Esophagus muscularis mucosa (tissue), 4 donors: ENCODE measurements at regions not wholly inside any gene's neighbourhood (a gene's known extent, or its start where the extent isn't known, plus 50 kb on each side); places are given as distances from the start of the nearest gene placed in this dataset.

ENCODE experiments used
- EP300 ChIP-seq: sonication (generic); formaldehyde crosslinking; IDR thresholded peaks from one replicate; pipeline ENCODE4 v1.6.1; 2017; ENCODE audit warnings: antibody characterized with exemption
- POLR2A ChIP-seq: fragments of 450-650 bp; IDR thresholded peaks from one replicate; pipeline ENCODE4 v1.6.1; 2017; ENCODE audit warnings: antibody characterized with exemption, moderate library complexity, mild to moderate bottlenecking, low read depth
- POLR2AphosphoS5 ChIP-seq, 2 donors: sonication (generic); formaldehyde crosslinking; IDR thresholded peaks; one replicate each; pipeline ENCODE4 v1.6.1; 2017; ENCODE audit warnings: antibody characterized with exemption in 2 of 2
- TF ChIP-seq, protein P1 (sequence below), 3 experiments: fragments of 200-600 bp in 2 of 3; fragments of 450-650 bp in 1 of 3; sonication (generic) in 2 of 3; IDR thresholded peaks; one replicate each; pipeline ENCODE4 v1.5.1; 2017 to 2019; ENCODE audit warnings: antibody characterized with exemption in 3 of 3, mild to moderate bottlenecking in 2 of 3, moderate library complexity in 1 of 3

DNA sequence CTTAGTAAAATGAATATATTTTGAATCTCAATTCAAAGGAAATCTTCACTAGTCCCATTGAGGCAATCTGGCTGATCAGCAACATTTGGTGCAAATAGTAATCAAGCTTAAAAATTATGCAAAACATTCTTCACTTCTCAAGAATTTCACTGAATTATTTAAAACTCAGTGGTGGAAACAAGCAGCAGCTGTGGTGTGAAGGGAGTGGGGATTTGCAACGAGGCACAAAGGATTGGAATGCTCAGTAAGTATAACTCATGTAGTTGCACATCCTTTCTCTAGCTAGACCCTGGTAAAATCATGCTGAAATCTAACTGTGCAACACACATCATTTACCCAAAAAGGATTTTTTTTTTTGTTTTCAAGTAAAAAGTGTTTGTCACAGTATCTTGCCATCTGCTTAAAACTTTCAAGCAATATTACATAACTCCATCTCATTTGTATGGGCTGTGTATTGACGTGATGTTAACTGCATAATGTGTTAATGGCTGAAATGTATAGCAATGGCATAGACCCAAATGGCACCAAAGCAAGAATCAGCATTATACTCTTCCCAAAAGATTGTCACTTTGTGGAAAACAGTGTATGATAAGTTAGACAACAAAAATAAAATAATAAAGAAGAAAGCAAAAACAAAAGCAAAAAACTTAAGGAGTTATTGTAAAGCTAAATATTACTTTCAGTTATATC lies 816.6 kb downstream of the EPHA3 start:
- TF ChIP-seq POLR2AphosphoS5 (IDR thresholded peaks at IDR 0.05) = no peak
- TF ChIP-seq, protein P1, sequence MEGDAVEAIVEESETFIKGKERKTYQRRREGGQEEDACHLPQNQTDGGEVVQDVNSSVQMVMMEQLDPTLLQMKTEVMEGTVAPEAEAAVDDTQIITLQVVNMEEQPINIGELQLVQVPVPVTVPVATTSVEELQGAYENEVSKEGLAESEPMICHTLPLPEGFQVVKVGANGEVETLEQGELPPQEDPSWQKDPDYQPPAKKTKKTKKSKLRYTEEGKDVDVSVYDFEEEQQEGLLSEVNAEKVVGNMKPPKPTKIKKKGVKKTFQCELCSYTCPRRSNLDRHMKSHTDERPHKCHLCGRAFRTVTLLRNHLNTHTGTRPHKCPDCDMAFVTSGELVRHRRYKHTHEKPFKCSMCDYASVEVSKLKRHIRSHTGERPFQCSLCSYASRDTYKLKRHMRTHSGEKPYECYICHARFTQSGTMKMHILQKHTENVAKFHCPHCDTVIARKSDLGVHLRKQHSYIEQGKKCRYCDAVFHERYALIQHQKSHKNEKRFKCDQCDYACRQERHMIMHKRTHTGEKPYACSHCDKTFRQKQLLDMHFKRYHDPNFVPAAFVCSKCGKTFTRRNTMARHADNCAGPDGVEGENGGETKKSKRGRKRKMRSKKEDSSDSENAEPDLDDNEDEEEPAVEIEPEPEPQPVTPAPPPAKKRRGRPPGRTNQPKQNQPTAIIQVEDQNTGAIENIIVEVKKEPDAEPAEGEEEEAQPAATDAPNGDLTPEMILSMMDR (IDR thresholded peaks at IDR 0.05) = no peak
- no peak for TF ChIP-seq POLR2A
- no peak for TF ChIP-seq EP300
